Caco-2 (cell line): ENCODE measurements at regions not wholly inside any gene's neighbourhood (a gene's known extent, or its start where the extent isn't known, plus 50 kb on each side); places are given as distances from the start of the nearest gene placed in this dataset.
A peak's percentile ranks its signal among the peaks of the same experiment; 100 is the strongest.
"Not testable (repeated sequence)": the region's sequence is repeated elsewhere in the genome, so short reads cannot be mapped to it uniquely, and the experiment has no call there.

Source experiments
- BruUV-seq: library from RNA; stranded (reverse); fragments of 400-500 nt; replicated peaks from 2 replicates; lab custom pipeline; 2021; lab: Mats Ljungman, UMichigan
- CTCF ChIA-PET: fragments of 300-600 bp; sonication (Branson Sonifier 250); formaldehyde crosslinking; loops from one replicate; lab custom pipeline; 2022; ENCODE audit warnings: antibody characterized with exemption; lab: Charles Lee
- POLR2A ChIA-PET: fragments of 300-600 bp; sonication (Branson Sonifier 250); formaldehyde crosslinking; loops from one replicate; lab custom pipeline; 2022; ENCODE audit warnings: antibody characterized with exemption; lab: Charles Lee
- DNase-seq, 2 experiments: peaks; one replicate each; pipeline versions ENCODE4 v3.0.0 to v3.0.0-alpha.2; 2020 to 2022
- H3K27me3 ChIP-seq: replicated peaks from 2 replicates; pipeline ENCODE4 v1.6.0; 2011; ENCODE audit warnings: low read length; ENCODE audit not compliant: control insufficient read depth, insufficient read depth
- H3K36me3 ChIP-seq: 2 replicates; pipeline ENCODE4 v1.5.1; 2011; ENCODE audit warnings: low read length; ENCODE audit not compliant: control insufficient read depth, insufficient read depth
- H3K4me1 ChIP-seq: fragments of 250-450 bp; sonication (Bioruptor Pico); 2 replicates; pipeline ENCODE4 v1.5.1; 2020; ENCODE audit warnings: mild to moderate bottlenecking
- H3K4me3 ChIP-seq: 2 replicates; pipeline ENCODE4 v1.5.1; 2011; ENCODE audit warnings: low read depth, mild to moderate bottlenecking, control low read depth, low read length
- H3K9me3 ChIP-seq: fragments of 250-450 bp; sonication (Bioruptor Pico); 2 replicates; pipeline ENCODE4 v1.5.1; 2020; ENCODE audit warnings: mild to moderate bottlenecking, moderate library complexity
- H3K27ac Mint-ChIP-seq: one replicate; pipeline ENCODE4 v1.8.0; 2022; ENCODE audit warnings: mixed read lengths; ENCODE audit not compliant: unreplicated experiment
- H3K27me3 Mint-ChIP-seq: one replicate; pipeline ENCODE4 v1.8.0; 2022; ENCODE audit warnings: mixed read lengths; ENCODE audit not compliant: insufficient read depth, unreplicated experiment
- H3K36me3 Mint-ChIP-seq: one replicate; pipeline ENCODE4 v1.8.0; 2022; ENCODE audit warnings: mild to moderate bottlenecking, mixed read lengths; ENCODE audit not compliant: insufficient read depth, unreplicated experiment
- H3K4me1 Mint-ChIP-seq: one replicate; pipeline ENCODE4 v1.8.0; 2022; ENCODE audit warnings: low read depth, mixed read lengths; ENCODE audit not compliant: unreplicated experiment
- H3K4me3 Mint-ChIP-seq: one replicate; pipeline ENCODE4 v1.8.0; 2022; ENCODE audit warnings: mild to moderate bottlenecking, moderate library complexity, mixed read lengths; ENCODE audit not compliant: unreplicated experiment
- H3K9me3 Mint-ChIP-seq: one replicate; pipeline ENCODE4 v1.8.0; 2022; ENCODE audit warnings: mixed read lengths; ENCODE audit not compliant: unreplicated experiment
- intact Hi-C: fragments of 100-400 bp; cut with micrococcal nuclease; formaldehyde crosslinking; loops from one replicate; pipeline ENCODE4 v1.10.0; 2022; ENCODE audit not compliant: unreplicated experiment
- TF ChIP-seq, protein P1 (sequence below), 2 experiments: fragments of 200-600 bp in 1 of 2; IDR thresholded peaks; 1 replicate in 1 of 2; 2 replicates in 1 of 2; pipeline versions ENCODE4 v1.5.1 to v1.8.0; 2011 to 2022; ENCODE audit warnings: antibody characterized with exemption in 1 of 2, control low read depth in 1 of 2, inconsistent platforms in 1 of 2, low read depth in 1 of 2, low read length in 1 of 2, mild to moderate bottlenecking in 1 of 2, moderate library complexity in 1 of 2; ENCODE audit not compliant: insufficient read depth in 1 of 2, severe bottlenecking in 1 of 2, unreplicated experiment in 1 of 2

DNA sequence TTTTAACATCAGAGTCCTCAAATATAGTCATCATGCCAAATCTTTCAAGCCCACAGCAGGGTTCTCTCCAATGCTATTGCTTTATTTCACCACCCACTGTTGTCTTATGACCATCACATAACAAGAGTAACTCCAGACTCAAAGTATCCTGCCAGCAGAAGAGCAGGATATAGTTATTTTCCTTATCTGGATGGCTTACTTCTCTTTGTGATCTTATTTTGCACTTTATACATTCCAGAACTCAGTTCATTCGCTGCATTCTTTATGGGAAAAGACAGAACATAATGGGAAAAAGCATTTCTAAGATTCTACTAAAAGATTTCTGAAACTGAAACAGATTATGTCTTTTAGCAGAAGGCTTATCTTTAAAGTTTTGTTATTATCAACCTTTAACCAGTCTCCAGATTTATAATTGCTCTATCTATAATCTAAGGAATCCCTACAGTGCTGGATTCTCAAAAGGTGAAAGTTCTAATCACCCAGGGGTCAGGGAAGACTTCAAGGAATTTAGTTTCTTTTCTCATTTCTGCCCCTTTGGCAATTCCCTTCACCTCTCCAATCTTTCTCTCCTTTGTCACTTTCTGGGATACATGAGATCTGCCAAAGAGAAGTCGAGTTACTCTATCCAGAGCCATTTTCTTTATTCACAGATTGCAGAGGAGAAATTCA is 190.4 kb downstream of the TPBG start:
- Histone ChIP-seq H3K27me3 (no peaks in the 10 kb centered on the region), H3K4me1 (no peaks in the 10 kb centered on the region), H3K9me3 (no peaks in the 10 kb centered on the region), H3K36me3 (no peaks in the 10 kb centered on the region), H3K4me3 (no peak overlapping the region)
- DNase-seq, result no peak
- no peak overlapping the region for H3K4me3 Mint-ChIP-seq
- ChIA-PET POLR2A (no interaction called here), CTCF (no interaction called here)
- TF ChIP-seq, protein P1, sequence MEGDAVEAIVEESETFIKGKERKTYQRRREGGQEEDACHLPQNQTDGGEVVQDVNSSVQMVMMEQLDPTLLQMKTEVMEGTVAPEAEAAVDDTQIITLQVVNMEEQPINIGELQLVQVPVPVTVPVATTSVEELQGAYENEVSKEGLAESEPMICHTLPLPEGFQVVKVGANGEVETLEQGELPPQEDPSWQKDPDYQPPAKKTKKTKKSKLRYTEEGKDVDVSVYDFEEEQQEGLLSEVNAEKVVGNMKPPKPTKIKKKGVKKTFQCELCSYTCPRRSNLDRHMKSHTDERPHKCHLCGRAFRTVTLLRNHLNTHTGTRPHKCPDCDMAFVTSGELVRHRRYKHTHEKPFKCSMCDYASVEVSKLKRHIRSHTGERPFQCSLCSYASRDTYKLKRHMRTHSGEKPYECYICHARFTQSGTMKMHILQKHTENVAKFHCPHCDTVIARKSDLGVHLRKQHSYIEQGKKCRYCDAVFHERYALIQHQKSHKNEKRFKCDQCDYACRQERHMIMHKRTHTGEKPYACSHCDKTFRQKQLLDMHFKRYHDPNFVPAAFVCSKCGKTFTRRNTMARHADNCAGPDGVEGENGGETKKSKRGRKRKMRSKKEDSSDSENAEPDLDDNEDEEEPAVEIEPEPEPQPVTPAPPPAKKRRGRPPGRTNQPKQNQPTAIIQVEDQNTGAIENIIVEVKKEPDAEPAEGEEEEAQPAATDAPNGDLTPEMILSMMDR (IDR thresholded peaks at IDR 0.05; ENCODE audit: insufficient read depth in 1 of 2, low read depth in 1 of 2, low read length in 1 of 2, severe bottlenecking in 1 of 2, unreplicated experiment in 1 of 2), result no peak
- intact Hi-C loops, result no loop called here
- no TSS peak for BruUV-seq
- H3K27ac Mint-ChIP-seq, result no peak overlapping the region
- no peaks in the 10 kb centered on the region for H3K9me3 Mint-ChIP-seq
- H3K4me1 Mint-ChIP-seq, result peaks cover 8% of the 10 kb centered on the region
- H3K36me3 Mint-ChIP-seq, result no peaks in the 10 kb centered on the region
- no peaks in the 10 kb centered on the region for H3K27me3 Mint-ChIP-seq

DNA sequence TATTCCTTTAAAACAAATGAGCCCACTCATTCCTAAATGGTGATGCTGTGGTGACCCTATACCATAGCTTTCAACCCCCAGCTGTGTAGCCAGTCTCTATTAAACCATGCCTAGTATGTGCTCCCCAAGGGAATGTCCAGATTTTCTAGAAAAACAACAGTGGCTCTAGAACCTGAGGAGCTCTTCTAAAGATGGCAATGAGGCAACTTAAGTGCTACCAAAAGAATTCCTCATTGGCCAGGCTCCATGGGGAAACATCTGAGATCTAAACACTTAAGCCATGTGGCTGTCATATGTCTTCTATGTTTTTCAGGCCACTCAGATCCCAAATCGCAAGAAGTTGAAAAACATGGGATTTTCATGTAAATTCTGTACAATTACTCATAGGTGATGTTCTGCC is 191.0 kb downstream of the TPBG start:
- no peak for DNase-seq
- intact Hi-C loops, result no loop called here
- H3K27me3 Mint-ChIP-seq, result no peaks in the 10 kb centered on the region
- Histone ChIP-seq H3K27me3 (no peaks in the 10 kb centered on the region), H3K9me3 (no peaks in the 10 kb centered on the region), H3K36me3 (no peaks in the 10 kb centered on the region), H3K4me3 (no peak overlapping the region), H3K4me1 (no peaks in the 10 kb centered on the region)
- H3K27ac Mint-ChIP-seq, result no peak overlapping the region
- H3K4me3 Mint-ChIP-seq, result no peak overlapping the region
- no peaks in the 10 kb centered on the region for H3K9me3 Mint-ChIP-seq
- CTCF ChIA-PET, result no interaction called here
- POLR2A ChIA-PET, result no interaction called here
- H3K4me1 Mint-ChIP-seq, result peaks cover 8% of the 10 kb centered on the region
- no TSS peak for BruUV-seq
- no peaks in the 10 kb centered on the region for H3K36me3 Mint-ChIP-seq
- TF ChIP-seq, protein P1 (IDR thresholded peaks at IDR 0.05; ENCODE audit: insufficient read depth in 1 of 2, low read depth in 1 of 2, low read length in 1 of 2, severe bottlenecking in 1 of 2, unreplicated experiment in 1 of 2), result no peak

DNA sequence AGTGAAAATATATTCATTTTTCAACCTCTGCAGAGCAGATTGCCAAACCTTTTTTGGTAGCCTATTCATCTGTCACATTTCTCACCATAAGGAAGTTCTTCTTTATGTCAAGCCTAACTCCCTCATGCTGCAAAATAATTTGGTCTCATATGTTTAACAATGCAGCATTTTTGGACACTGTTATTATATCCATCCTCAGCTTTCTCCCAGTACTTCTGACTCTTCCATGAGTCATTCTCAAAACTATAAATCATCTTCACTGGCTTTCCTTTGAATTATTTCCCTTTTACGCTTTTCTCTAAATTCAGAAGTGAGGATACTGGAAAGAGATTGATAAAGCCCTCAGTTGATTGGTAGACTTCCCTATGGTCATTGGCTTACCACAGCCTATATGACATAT is 192.2 kb downstream of the TPBG start:
- no peak overlapping the region for H3K27ac Mint-ChIP-seq
- H3K27me3 Mint-ChIP-seq, result no peaks in the 10 kb centered on the region
- H3K36me3 Mint-ChIP-seq, result no peaks in the 10 kb centered on the region
- H3K27me3 ChIP-seq, result no peaks in the 10 kb centered on the region
- H3K4me3 Mint-ChIP-seq, result no peak overlapping the region
- H3K4me3 ChIP-seq, result no peak overlapping the region
- H3K9me3 Mint-ChIP-seq, result peaks cover 1% of the 10 kb centered on the region
- ChIA-PET CTCF (no interaction called here), POLR2A (no interaction called here)
- TF ChIP-seq, protein P1 (IDR thresholded peaks at IDR 0.05; ENCODE audit: insufficient read depth in 1 of 2, low read depth in 1 of 2, low read length in 1 of 2, severe bottlenecking in 1 of 2, unreplicated experiment in 1 of 2), result no peak
- no peaks in the 10 kb centered on the region for H3K4me1 ChIP-seq
- DNase-seq, result no peak
- peaks cover 8% of the 10 kb centered on the region for H3K4me1 Mint-ChIP-seq
- BruUV-seq, result no TSS peak
- intact Hi-C loops, result no loop called here
- no peaks in the 10 kb centered on the region for H3K9me3 ChIP-seq
- no peaks in the 10 kb centered on the region for H3K36me3 ChIP-seq

DNA sequence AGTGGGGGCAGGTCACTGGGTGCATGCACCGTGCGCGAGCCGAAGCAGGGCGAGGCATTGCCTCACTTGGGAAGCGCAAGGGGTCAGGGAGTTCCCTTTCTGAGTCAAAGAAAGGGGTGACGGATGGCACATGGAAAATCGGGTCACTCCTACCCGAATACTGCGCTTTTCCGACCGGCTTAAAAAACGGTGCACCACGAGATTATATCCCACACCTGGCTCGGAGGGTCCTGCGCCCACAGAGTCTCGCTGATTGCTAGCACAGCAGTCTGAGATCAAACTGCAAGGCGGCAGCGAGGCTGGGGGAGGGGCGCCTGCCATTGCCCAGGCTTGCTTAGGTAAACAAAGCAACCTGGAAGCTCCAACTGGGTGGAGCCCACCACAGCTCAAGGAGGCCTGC is 194.9 kb downstream of the TPBG start:
- H3K36me3 ChIP-seq, intact Hi-C loops, BruUV-seq, H3K9me3 ChIP-seq, H3K36me3 Mint-ChIP-seq, H3K9me3 Mint-ChIP-seq, H3K27me3 ChIP-seq, POLR2A ChIA-PET, H3K27me3 Mint-ChIP-seq, H3K4me1 Mint-ChIP-seq, CTCF ChIA-PET, H3K4me1 ChIP-seq: not testable (repeated sequence)
- H3K4me3 ChIP-seq, result peak overlapping the region; percentile 19
- peak; percentile 20 to 41 for DNase-seq
- Mint-ChIP-seq H3K27ac (peak overlapping the region; percentile 35), H3K4me3 (peak overlapping the region; percentile 71)
